ENCODE measurements at regions not wholly inside any gene's neighbourhood (a gene's known extent, or its start where the extent isn't known, plus 50 kb on each side); places are given as distances from the start of the nearest gene placed in this dataset.

- Histone ChIP-seq H3K27me3 (replicated peaks in 1 of 2; ENCODE audit: control insufficient read depth in 2 of 2, insufficient read depth in 2 of 2, low read length in 1 of 2) (peaks cover 0 to 3% of the 10 kb centered on the region in 2 experiments; a peak in 2 of 4 replicates), H3K9me3 (replicated peaks; ENCODE audit: control insufficient read depth, insufficient read depth, low read length) (no peaks in the 10 kb centered on the region), H3K4me1 (ENCODE audit: control insufficient read depth, insufficient read depth, low read length) (peaks cover 5% of the 10 kb centered on the region; the same call in 1 of the 2 replicates), H3K4me3 (no peak overlapping the region), H3K79me2 (ENCODE audit: control insufficient read depth, insufficient read depth, low read length) (no peaks in the 10 kb centered on the region), H3K27ac (ENCODE audit: control insufficient read depth, insufficient read depth) (no peak overlapping the region), H4K20me1 (ENCODE audit: control insufficient read depth, insufficient read depth) (no peaks in the 10 kb centered on the region), H3K9ac (ENCODE audit: control insufficient read depth, insufficient read depth, low read length) (no peak overlapping the region), H3K36me3 (ENCODE audit: control insufficient read depth in 2 of 2, insufficient read depth in 2 of 2, low read length in 1 of 2) (no peaks in the 10 kb centered on the region), H3K4me2 (ENCODE audit: control insufficient read depth, insufficient read depth) (no peak overlapping the region), H2AFZ (ENCODE audit: control insufficient read depth, low read depth, low read length) (no peak overlapping the region)
- FAIRE-seq (no peak), ATAC-seq (no peak), DNase-seq (ENCODE audit: low read depth, low spot score) (no peak)
- SMC1A ChIA-PET (ENCODE audit: uncharacterized antibody, unreplicated experiment), result interaction anchor here (1.1 kb wide), 1 partner anchor 11 kb away, joined by 4 read pairs; no protein-coding TSS in a partner anchor
- 67% methylated on average over 11 of the region's 11 CpGs for WGBS (ENCODE audit: insufficient coverage, insufficient replicate concordance, low lambda C conversion rate, missing lambda C conversion rate)
- POLR2A ChIA-PET, result no interaction called here
- in situ Hi-C loops (cut with MboI), result no loop called here
- no TSS peak for BruUV-seq (replicated peaks)
- RAD21 ChIA-PET (ENCODE audit: unreplicated experiment), result no interaction called here
- intact Hi-C loops (cut with micrococcal nuclease; ENCODE audit: unreplicated experiment), result no loop called here
- no peak for TF ChIP-seq ZBTB11 (CRISPR knock-in tag; IDR thresholded peaks at IDR 0.05)
- TF ChIP-seq SUPT20H (IDR thresholded peaks at IDR 0.05; ENCODE audit: borderline replicate concordance, control insufficient read depth, low read depth, low read length), result no peak
- CTCF ChIA-PET, result interaction anchor here (1.1 kb wide), 1 partner anchor 172 kb away, joined by 3 read pairs; no protein-coding TSS in a partner anchor
Observed at GRCh38 chr13:40273253-40274025, 393.0 kb downstream of the FOXO1 start.
